ENCODE measurements at regions not wholly inside any gene's neighbourhood (a gene's known extent, or its start where the extent isn't known, plus 50 kb on each side); places are given as distances from the start of the nearest gene placed in this dataset.

DNA sequence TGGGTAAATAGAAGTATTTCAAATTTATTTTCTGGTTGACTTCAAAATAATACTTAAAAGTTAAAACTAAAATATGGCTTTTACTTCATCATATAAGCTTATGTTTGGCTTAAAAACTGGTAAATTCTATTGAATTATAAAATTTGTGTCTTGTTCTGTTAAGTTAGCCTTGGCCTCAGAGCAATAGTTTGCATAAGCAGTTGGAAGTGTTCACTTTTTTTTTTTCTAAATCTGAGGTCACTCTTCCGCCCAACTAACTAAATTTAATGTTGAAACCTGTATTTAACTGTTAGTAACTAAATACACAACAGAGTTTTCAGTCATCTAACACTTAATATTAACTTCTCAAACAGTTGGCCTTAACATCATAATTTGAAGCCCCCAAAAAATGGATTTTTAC is 871.7 kb upstream of the ADAMTS5 start:
- DNase-seq (ENCODE audit: insufficient read length, low spot score): no peak
- no peak for TF ChIP-seq CTCF (IDR thresholded peaks at IDR 0.05; ENCODE audit: insufficient read depth, missing control alignments)
- FAIRE-seq: no peak

GRCh38 chr21:27837936-27838335 is 871.0 kb upstream of the ADAMTS5 start:
- FAIRE-seq: no peak
- no peak for TF ChIP-seq CTCF (IDR thresholded peaks at IDR 0.05; ENCODE audit: insufficient read depth, missing control alignments)
- DNase-seq (ENCODE audit: insufficient read length, low spot score): no peak

DNA sequence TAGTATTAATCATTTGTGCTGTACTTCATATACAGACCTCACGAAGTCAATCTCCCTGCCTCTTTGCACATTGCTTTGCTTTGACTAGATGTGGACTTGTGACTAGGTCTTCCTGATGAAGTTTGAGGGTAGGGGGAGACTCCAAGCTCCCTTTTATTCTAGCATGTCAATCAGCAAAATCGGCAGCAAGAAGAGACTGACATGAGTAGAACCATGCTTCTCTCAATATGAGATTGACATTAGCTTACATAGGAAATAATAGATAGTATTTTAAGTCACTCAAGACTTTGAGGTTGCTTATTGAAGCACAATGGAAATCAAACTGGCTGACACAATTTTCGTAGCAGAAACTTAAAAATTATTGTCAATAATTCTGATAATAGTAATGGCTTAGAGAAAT is 866.4 kb upstream of the ADAMTS5 start:
- TF ChIP-seq CTCF (IDR thresholded peaks at IDR 0.05; ENCODE audit: insufficient read depth, missing control alignments): no peak
- FAIRE-seq (no peak), DNase-seq (ENCODE audit: insufficient read length, low spot score) (no peak)

- FAIRE-seq (no peak), DNase-seq (ENCODE audit: insufficient read length, low spot score) (no peak)
- TF ChIP-seq CTCF (IDR thresholded peaks at IDR 0.05; ENCODE audit: insufficient read depth, missing control alignments): no peak
Observed at GRCh38 chr21:27831816-27832569, 865.1 kb upstream of the ADAMTS5 start.

- DNase-seq (ENCODE audit: insufficient read length, low spot score): no peak
- FAIRE-seq: peak; percentile 35
Observed at GRCh38 chr21:27831177-27831576, 864.3 kb upstream of the ADAMTS5 start.

DNA sequence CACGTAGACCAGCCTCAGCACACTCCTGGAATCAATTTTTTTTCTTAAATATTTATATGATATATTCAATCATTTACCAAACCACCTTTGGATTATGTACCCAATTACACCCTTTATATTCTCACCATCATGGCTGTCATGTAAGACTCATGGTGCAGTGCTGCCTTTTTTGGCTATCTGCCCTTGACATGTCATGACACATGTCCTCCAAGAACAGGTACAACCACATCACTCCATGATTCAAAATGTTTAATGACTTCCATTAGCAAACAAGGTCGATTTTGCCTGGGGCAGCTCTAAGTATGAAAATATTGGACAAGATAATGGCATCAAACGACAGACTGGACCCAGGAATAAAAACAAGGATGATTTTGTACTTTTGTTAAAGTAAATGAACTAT is 861.1 kb upstream of the ADAMTS5 start:
- DNase-seq (ENCODE audit: insufficient read length, low spot score): no peak
- no peak for FAIRE-seq
- TF ChIP-seq CTCF (IDR thresholded peaks at IDR 0.05; ENCODE audit: insufficient read depth, missing control alignments): no peak

More at GRCh38 chr21:27831177-27831576, 864.3 kb upstream of the ADAMTS5 start:
- TF ChIP-seq CTCF (IDR thresholded peaks at IDR 0.05; ENCODE audit: insufficient read depth, missing control alignments): no peak

- DNase-seq (ENCODE audit: insufficient read length, low spot score): no peak
- FAIRE-seq: no peak
- no peak for TF ChIP-seq CTCF (IDR thresholded peaks at IDR 0.05; ENCODE audit: insufficient read depth, missing control alignments)
Observed at GRCh38 chr21:27825035-27825434, 858.1 kb upstream of the ADAMTS5 start.

All from D721Med (cell line).